ENCODE measurements at regions not wholly inside any gene's neighbourhood (a gene's known extent, or its start where the extent isn't known, plus 50 kb on each side); places are given as distances from the start of the nearest gene placed in this dataset.

DNA sequence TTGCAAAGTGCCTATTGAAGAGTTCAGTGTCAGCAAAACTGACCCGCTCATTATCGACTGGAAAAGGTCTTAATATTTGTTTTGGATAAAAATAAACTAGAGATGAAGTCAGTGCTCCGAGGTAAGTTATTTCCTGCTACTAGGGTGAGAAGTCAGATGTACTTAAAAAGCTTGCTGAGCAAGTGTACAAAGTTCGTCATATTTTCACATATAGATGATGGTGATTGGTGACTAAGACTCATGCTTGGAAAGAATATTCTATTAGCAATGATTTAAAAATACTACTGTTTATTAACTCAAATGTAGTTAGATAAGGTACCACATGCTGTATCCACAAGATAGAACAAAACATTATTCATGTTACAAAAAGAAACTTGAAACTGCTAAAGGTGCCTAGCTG, 643.7 kb downstream of the GABRG2 start:
- TF ChIP-seq CTCF (IDR thresholded peaks at IDR 0.05; ENCODE audit: low read depth, low read length) (no peak), POLR2A (IDR thresholded peaks at IDR 0.05; ENCODE audit: extremely low read depth, insufficient read length) (no peak), MAX (IDR thresholded peaks at IDR 0.05; ENCODE audit: low read depth, low read length) (no peak)

All from NB4 (cell line).